Stimulated activated CD8-positive, alpha-beta memory T cell treated with anti-CD3 and anti-CD28 coated beads, Interleukin-12 subunit alpha, Interleukin-12 subunit beta, amount 100 ng/mL, for 4 hours (primary cell): ENCODE measurements at regions not wholly inside any gene's neighbourhood (a gene's known extent, or its start where the extent isn't known, plus 50 kb on each side); places are given as distances from the start of the nearest gene placed in this dataset.
"Not testable (repeated sequence)": the region's sequence is repeated elsewhere in the genome, so short reads cannot be mapped to it uniquely, and the experiment has no call there.

Experiments used
- DNase-seq: peaks from one replicate; pipeline ENCODE4 v3.0.0-alpha.2; 2020; ENCODE audit warnings: low read depth

GRCh38 chr9:78905387-78905786 lies 608.5 kb downstream of the PSAT1 start:
- no peak for DNase-seq

GRCh38 chr9:78905986-78906755 lies 609.2 kb downstream of the PSAT1 start:
- DNase-seq, result no peak

DNA sequence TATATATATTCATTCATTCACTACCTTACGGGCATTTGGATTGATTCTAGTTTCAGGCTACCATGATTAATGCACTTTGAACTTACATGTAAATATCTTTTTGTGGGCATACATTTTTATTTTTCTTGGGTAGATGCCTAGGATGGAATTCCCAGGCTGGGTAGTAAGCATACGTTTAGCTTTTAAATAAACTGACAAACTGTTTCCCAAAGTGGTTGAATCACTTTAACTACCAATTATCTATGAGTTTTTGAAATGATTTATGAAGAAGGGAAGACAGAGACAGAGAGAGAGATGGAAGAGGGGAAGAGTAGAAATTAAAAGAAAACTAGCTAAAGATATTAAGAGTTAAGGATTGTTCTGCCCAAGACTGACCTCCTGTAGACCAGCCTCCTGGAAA lies 612.6 kb downstream of the PSAT1 start:
- DNase-seq, result no peak

GRCh38 chr9:78916884-78917283 lies 620.0 kb downstream of the PSAT1 start:
- DNase-seq, result not testable (repeated sequence)

GRCh38 chr9:78918976-78919375 lies 622.1 kb downstream of the PSAT1 start:
- DNase-seq, result no peak

GRCh38 chr9:78919701-78920100 lies 622.8 kb downstream of the PSAT1 start:
- no peak for DNase-seq

GRCh38 chr9:78921341-78921740 lies 624.4 kb downstream of the PSAT1 start:
- DNase-seq, result no peak

GRCh38 chr9:78923966-78924659 lies 627.2 kb downstream of the PSAT1 start:
- DNase-seq, result no peak

- no peak for DNase-seq
These were observed 630.4 kb downstream of the PSAT1 start for GRCh38 chr9:78927099-78927940.

DNA sequence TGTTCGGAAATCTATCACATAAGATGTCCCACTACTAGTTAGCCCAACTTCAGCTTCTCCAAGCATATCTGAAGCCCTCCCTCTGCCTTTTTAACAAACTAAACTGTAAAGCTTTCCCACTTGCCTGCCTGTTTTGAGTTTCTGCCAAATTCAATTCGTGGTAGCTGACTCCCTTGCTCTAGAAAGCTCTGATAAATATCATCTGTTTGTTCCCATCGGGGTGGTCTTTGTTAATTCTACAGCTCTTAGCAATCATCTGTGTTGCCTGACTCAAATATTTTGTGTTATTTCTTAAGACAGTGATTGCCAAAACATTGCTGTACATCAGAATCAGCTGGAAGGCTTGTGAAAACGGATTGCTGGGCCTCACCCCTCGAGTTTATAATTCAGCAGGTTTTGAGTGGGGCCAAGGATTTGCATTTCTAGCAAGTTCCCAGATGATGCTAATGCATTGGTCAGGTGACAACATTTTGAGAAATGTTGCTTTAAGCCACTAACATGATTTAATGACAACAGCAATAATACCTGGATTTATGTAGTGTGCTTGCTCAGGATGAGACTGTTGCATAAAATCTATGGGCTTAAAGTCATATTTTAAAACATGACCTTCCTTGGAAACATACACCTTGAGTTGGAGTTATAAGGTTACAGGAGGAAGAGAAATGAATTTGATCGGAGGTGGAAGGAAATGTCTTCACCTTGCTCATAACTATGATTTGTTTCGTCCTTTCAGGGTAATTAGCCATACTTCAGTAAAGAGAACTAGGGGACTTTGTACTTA lies 631.9 kb downstream of the PSAT1 start:
- no peak for DNase-seq

- no peak for DNase-seq
These were observed 633.4 kb downstream of the PSAT1 start for GRCh38 chr9:78930281-78930680.

DNA sequence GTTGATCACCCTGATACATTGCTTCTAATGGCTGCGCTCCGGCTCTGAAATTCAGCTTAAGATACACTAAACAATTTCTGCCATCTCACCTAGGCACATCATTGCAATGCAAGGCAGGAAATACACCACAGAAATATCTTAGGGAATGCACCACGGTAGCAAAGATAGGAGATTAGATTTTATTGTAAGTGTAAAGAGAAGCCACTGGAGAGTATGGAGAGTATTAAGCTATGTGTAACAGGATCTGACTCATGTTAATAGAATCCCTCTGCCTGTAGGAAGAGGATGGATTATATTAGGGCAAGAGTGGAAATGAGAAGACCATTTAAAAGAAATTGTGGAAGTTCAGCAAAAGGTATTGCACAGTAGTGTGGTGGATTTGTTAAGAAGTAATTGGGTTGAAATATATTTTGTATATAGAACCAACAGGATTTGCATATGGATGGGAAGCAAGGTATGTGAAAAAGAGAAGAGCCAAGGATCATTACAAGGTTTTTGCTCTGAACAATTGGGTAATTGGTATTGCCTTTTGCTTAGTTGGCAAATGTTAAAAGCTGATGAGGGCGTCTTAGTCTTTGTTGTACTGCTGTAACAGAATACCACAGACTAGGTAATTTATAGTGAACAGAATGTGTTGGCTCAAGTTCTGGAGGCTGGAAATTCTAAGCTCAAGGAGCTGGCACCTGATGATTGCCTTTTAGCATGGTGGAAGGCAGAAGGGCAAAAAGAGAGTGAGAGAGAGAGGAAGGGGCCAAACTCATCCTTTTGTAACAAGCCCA lies 636.1 kb downstream of the PSAT1 start:
- DNase-seq, result no peak

GRCh38 chr9:78934880-78935279 lies 636.9 kb upstream of the TLE4 start:
- DNase-seq, result no peak

DNA sequence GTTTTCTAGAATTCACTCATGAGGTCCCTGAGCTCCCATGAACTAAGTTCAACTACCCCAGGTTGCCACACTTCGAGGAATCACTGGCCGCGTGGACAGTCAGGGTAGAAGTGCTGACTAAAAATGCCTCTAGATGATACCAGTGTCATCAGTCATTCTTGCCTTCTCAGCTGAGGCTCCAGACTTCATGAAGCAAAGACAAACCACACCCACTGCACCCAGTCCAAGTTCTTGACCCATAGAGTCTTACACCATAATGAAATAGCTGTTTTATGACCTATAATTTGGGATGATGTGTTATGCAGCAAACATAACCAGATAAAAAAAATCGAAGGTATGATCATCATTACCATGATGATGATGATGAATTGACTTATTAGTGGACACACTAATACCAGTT lies 632.9 kb upstream of the TLE4 start:
- DNase-seq, result no peak

DNA sequence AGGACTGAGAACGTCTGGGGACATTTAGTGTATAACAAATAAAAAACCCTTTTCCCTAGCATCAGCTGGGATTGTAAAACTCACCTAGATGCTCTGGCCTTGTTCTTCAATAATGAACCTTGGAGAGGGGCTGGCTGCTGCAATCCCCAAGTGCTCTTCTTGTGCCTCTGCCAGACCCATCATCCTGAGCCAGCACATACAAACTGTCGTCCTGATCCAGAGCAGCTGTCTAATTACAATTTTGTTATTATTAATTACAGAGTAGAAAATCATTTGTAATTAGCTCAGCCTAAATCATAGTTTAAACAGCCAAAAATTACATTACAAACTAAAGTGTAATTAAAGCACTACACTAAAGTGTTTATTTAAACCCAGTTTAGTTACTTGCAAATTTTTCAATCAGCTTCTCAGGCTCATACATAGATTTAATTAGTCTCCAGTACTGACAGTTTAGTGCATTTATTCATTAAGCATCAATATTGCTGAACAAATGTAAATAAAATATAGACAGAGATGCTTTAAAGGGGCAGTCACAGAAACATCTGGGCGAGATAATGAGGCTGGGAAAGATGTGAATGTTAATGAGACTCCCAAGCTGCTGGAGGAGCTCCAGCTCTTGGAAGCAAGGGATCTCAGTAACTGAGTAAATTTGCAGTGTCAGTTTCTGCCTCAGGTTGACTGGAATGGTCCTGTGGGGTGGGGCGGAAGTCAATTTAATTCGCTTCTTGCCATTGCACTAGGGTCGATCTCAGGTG lies 632.3 kb upstream of the TLE4 start:
- DNase-seq, result no peak

GRCh38 chr9:78940121-78940855 lies 631.5 kb upstream of the TLE4 start:
- DNase-seq, result no peak

GRCh38 chr9:78954286-78954685 lies 617.5 kb upstream of the TLE4 start:
- DNase-seq, result no peak

DNA sequence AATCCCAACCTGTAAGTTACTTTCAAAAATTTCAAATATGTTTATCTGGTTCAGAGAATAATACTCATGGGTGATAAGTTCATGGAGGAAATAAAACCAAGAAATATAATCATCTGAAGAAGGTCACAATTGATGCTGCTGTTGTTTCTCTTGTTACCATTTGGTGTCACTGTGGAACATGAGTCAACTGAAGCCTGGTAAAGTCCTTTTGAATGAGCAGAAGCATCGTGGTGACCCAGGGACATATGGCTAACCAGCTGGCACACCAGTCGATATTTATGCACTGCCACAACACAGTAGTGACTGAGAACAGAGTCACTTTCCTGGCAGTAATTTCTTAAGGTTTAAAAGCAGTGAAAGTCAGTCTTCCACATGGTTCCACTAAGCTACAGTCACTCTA lies 612.9 kb upstream of the TLE4 start:
- DNase-seq, result no peak

DNA sequence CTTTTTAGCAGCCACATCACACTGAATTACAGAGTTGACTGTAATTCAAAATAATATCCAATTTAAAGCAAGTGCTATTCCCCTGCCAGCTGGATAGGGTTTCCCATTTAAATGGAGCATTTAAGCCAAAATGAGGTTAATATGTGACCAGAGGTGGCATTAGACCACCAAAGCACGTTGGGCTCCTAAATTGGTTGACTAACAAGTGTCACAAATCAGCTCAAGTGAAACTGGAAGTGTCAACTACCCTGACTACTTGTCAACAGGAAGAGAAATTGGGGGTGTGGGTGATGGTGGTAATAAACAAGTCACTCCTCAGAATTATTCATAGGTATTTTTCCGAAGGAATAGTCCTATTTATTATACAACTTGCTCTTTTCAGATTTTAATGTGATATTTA lies 609.6 kb upstream of the TLE4 start:
- DNase-seq, result no peak

DNA sequence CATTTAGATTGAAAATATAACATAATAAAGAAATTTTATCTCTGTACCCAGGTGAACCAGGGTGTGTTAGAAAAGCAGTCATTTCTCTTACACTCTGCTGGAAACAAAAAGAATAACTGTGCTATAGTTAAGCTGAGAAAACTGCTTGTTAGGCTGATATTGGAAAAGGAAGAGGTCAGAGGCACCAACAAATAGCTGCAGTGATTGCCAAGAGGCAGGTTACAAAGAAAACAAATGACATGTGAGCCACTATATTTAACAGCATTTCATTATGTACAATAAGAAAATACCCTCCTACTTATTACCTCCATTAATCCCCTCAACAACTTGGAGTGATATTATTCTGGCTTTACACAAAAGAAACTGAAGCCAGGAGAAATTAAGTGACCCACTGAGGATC lies 607.9 kb upstream of the TLE4 start:
- no peak for DNase-seq
